DND-41 (cell line): ENCODE measurements at regions not wholly inside any gene's neighbourhood (a gene's known extent, or its start where the extent isn't known, plus 50 kb on each side); places are given as distances from the start of the nearest gene placed in this dataset.

Experiments
- CTCF ChIP-seq: IDR thresholded peaks from 2 replicates; pipeline ENCODE4 v1.5.1; 2012; ENCODE audit warnings: borderline replicate concordance, low read length, moderate library complexity, mild to moderate bottlenecking; ENCODE audit not compliant: poor library complexity, severe bottlenecking; ENCODE audit errors: extremely low read depth
- EZH2 ChIP-seq: IDR thresholded peaks from 3 replicates; pipeline ENCODE4 v1.6.1; 2012; ENCODE audit warnings: borderline replicate concordance, low read depth, mild to moderate bottlenecking, moderate library complexity, low read length, inconsistent platforms; ENCODE audit not compliant: severe bottlenecking

GRCh38 chr15:47484059-47484458 lies 233.2 kb upstream of the SEMA6D start:
- TF ChIP-seq CTCF (no peak), EZH2 (no peak)
